Breast epithelium (tissue), 3 donors: ENCODE measurements at regions not wholly inside any gene's neighbourhood (a gene's known extent, or its start where the extent isn't known, plus 50 kb on each side); places are given as distances from the start of the nearest gene placed in this dataset.

Source experiments
- CTCF ChIP-seq, 3 donors: fragments of 450-650 bp; IDR thresholded peaks; one replicate each; pipeline ENCODE4 v1.5.1; 2016 to 2017; ENCODE audit warnings: antibody characterized with exemption in 3 of 3, mild to moderate bottlenecking in 3 of 3, moderate library complexity in 3 of 3
- POLR2AphosphoS5 ChIP-seq, 3 donors: sonication (generic); formaldehyde crosslinking; IDR thresholded peaks; one replicate each; pipeline ENCODE4 v1.6.1; 2017; ENCODE audit warnings: antibody characterized with exemption in 3 of 3

GRCh38 chr7:80279760-80280159 is 145.1 kb downstream of the GNAI1 start:
- no peak for TF ChIP-seq CTCF (IDR thresholded peaks at IDR 0.05)
- no peak for TF ChIP-seq POLR2AphosphoS5 (IDR thresholded peaks at IDR 0.05)
